Breast epithelium (tissue), 4 donors: ENCODE measurements at regions not wholly inside any gene's neighbourhood (a gene's known extent, or its start where the extent isn't known, plus 50 kb on each side); places are given as distances from the start of the nearest gene placed in this dataset.
"Not testable (repeated sequence)": the region's sequence is repeated elsewhere in the genome, so short reads cannot be mapped to it uniquely, and the experiment has no call there.

Experiments
- DNase-seq, 2 donors: peaks; one replicate each; pipeline ENCODE4 v3.0.0-alpha.2; 2019; ENCODE audit warnings: low spot score in 2 of 2
- H3K27ac ChIP-seq, 2 donors: fragments of 200-600 bp; sonication (generic) in 1 of 2; one replicate each; pipeline ENCODE4 v1.5.1; 2016 to 2019; ENCODE audit warnings: mild to moderate bottlenecking in 1 of 2
- H3K27me3 ChIP-seq, 2 donors: fragments of 200-600 bp; sonication (generic) in 1 of 2; one replicate each; pipeline versions ENCODE4 v1.5.1 to v1.6.0; 2017 to 2019; ENCODE audit warnings: control low read depth in 1 of 2, mild to moderate bottlenecking in 1 of 2
- H3K36me3 ChIP-seq: fragments of 200-600 bp; one replicate; pipeline ENCODE4 v1.5.1; 2019
- H3K4me1 ChIP-seq, 2 donors: fragments of 200-600 bp; sonication (generic); one replicate each; pipeline ENCODE4 v1.5.1; 2016 to 2019; ENCODE audit warnings: control low read depth in 1 of 2
- H3K4me3 ChIP-seq, 3 donors: fragments of 200-600 bp; sonication (generic); 1 replicate in 2 of 3; 2 replicates in 1 of 3; pipeline ENCODE4 v1.5.1; 2016 to 2019; ENCODE audit warnings: mild to moderate bottlenecking in 3 of 3, moderate library complexity in 2 of 3
- H3K9me3 ChIP-seq, 2 donors: fragments of 200-600 bp; sonication (generic) in 1 of 2; one replicate each; pipeline ENCODE4 v1.5.1; 2016 to 2019; ENCODE audit warnings: control low read depth in 1 of 2
- CTCF ChIP-seq, 3 donors: fragments of 450-650 bp; IDR thresholded peaks; one replicate each; pipeline ENCODE4 v1.5.1; 2016 to 2017; ENCODE audit warnings: antibody characterized with exemption in 3 of 3, mild to moderate bottlenecking in 3 of 3, moderate library complexity in 3 of 3
- POLR2A ChIP-seq: fragments of 450-650 bp; IDR thresholded peaks from one replicate; pipeline ENCODE4 v1.6.1; 2016; ENCODE audit warnings: antibody characterized with exemption, mild to moderate bottlenecking, moderate library complexity
- POLR2AphosphoS5 ChIP-seq, 3 donors: sonication (generic); formaldehyde crosslinking; IDR thresholded peaks; one replicate each; pipeline ENCODE4 v1.6.1; 2017; ENCODE audit warnings: antibody characterized with exemption in 3 of 3
- intact Hi-C: fragments of 100-400 bp; cut with DNase I; formaldehyde crosslinking; loops from one replicate; pipeline ENCODE4 v1.15.1; 2023; ENCODE audit warnings: low total_unique reads

GRCh38 chr2:48195169-48195568 is 119.3 kb upstream of the FOXN2 start:
- H3K27me3 ChIP-seq, result no peaks in the 10 kb centered on the region
- no peaks in the 10 kb centered on the region for H3K4me1 ChIP-seq
- TF ChIP-seq CTCF (IDR thresholded peaks at IDR 0.05) (no peak), POLR2A (no peak), POLR2AphosphoS5 (IDR thresholded peaks at IDR 0.05) (no peak)
- H3K27ac ChIP-seq, result no peak overlapping the region
- H3K36me3 ChIP-seq, result no peaks in the 10 kb centered on the region
- no peak for DNase-seq
- no peak overlapping the region for H3K4me3 ChIP-seq
- intact Hi-C loops, result no loop called here
- H3K9me3 ChIP-seq, result no peaks in the 10 kb centered on the region

- no peak for DNase-seq
- Histone ChIP-seq H3K27me3 (no peaks in the 10 kb centered on the region), H3K36me3 (no peaks in the 10 kb centered on the region), H3K27ac (no peak overlapping the region), H3K4me3 (no peak overlapping the region), H3K4me1 (no peaks in the 10 kb centered on the region), H3K9me3 (no peaks in the 10 kb centered on the region)
- TF ChIP-seq CTCF (IDR thresholded peaks at IDR 0.05) (no peak), POLR2A (no peak), POLR2AphosphoS5 (IDR thresholded peaks at IDR 0.05) (no peak)
- intact Hi-C loops, result no loop called here
Measured at GRCh38 chr2:48197618-48198017, 116.9 kb upstream of the FOXN2 start.

GRCh38 chr2:48198371-48198770 is 116.1 kb upstream of the FOXN2 start:
- no peak overlapping the region for H3K27ac ChIP-seq
- intact Hi-C loops, result no loop called here
- H3K4me3 ChIP-seq, result no peak overlapping the region
- no peak for TF ChIP-seq POLR2AphosphoS5 (IDR thresholded peaks at IDR 0.05)
- TF ChIP-seq POLR2A, result no peak
- no peak for TF ChIP-seq CTCF (IDR thresholded peaks at IDR 0.05)
- H3K27me3 ChIP-seq, result no peaks in the 10 kb centered on the region
- H3K36me3 ChIP-seq, result no peaks in the 10 kb centered on the region
- H3K9me3 ChIP-seq, result no peaks in the 10 kb centered on the region
- no peak for DNase-seq
- H3K4me1 ChIP-seq, result no peaks in the 10 kb centered on the region

- intact Hi-C loops, result no loop called here
- Histone ChIP-seq H3K4me3 (no peak overlapping the region), H3K27me3 (no peaks in the 10 kb centered on the region), H3K4me1 (no peaks in the 10 kb centered on the region), H3K27ac (no peak overlapping the region), H3K36me3 (no peaks in the 10 kb centered on the region), H3K9me3 (no peaks in the 10 kb centered on the region)
- DNase-seq, result no peak
- no peak for TF ChIP-seq POLR2A
- no peak for TF ChIP-seq POLR2AphosphoS5 (IDR thresholded peaks at IDR 0.05)
- TF ChIP-seq CTCF (IDR thresholded peaks at IDR 0.05), result no peak
Measured at GRCh38 chr2:48199070-48199469, 115.4 kb upstream of the FOXN2 start.

GRCh38 chr2:48200620-48201293 is 113.7 kb upstream of the FOXN2 start:
- no peak overlapping the region for H3K27ac ChIP-seq
- H3K9me3 ChIP-seq, result no peaks in the 10 kb centered on the region
- intact Hi-C loops, result loop anchor here (1.0 kb wide), 1 partner anchor 21 kb away; no protein-coding TSS in a partner anchor
- H3K36me3 ChIP-seq, result no peaks in the 10 kb centered on the region
- H3K4me1 ChIP-seq, result no peaks in the 10 kb centered on the region
- TF ChIP-seq POLR2A, result no peak
- no peak for DNase-seq
- H3K4me3 ChIP-seq, result no peak overlapping the region
- no peaks in the 10 kb centered on the region for H3K27me3 ChIP-seq

GRCh38 chr2:48201435-48201834 is 113.0 kb upstream of the FOXN2 start:
- H3K4me3 ChIP-seq, H3K27me3 ChIP-seq, DNase-seq, H3K4me1 ChIP-seq, H3K36me3 ChIP-seq, H3K27ac ChIP-seq, H3K9me3 ChIP-seq: not testable (repeated sequence)
- intact Hi-C loops, result loop anchor here (1.0 kb wide), 1 partner anchor 20 kb away; no protein-coding TSS in a partner anchor
